Vagina (tissue), 2 donors: ENCODE measurements at regions not wholly inside any gene's neighbourhood (a gene's known extent, or its start where the extent isn't known, plus 50 kb on each side); places are given as distances from the start of the nearest gene placed in this dataset.
A peak's percentile ranks its signal among the peaks of the same experiment; 100 is the strongest.

ENCODE experiments used
- DNase-seq, 2 donors: peaks; one replicate each; pipeline ENCODE4 v3.0.0-alpha.2; 2017; ENCODE audit errors: extremely low spot score in 2 of 2
- H3K27ac ChIP-seq: fragments of 200-600 bp; sonication (generic); one replicate; pipeline ENCODE4 v1.5.1; 2019
- H3K27me3 ChIP-seq: fragments of 200-600 bp; sonication (generic); one replicate; pipeline ENCODE4 v1.5.1; 2019
- H3K36me3 ChIP-seq, 2 donors: fragments of 200-600 bp; sonication (generic); one replicate each; pipeline ENCODE4 v1.5.1; 2017 to 2019
- H3K4me1 ChIP-seq: fragments of 200-600 bp; sonication (generic); one replicate; pipeline ENCODE4 v1.5.1; 2019
- H3K4me3 ChIP-seq, 2 donors: fragments of 200-600 bp; sonication (generic); 1 replicate in 1 of 2; 2 replicates in 1 of 2; pipeline ENCODE4 v1.5.1; 2016 to 2019
- H3K9me3 ChIP-seq: fragments of 200-600 bp; sonication (generic); one replicate; pipeline ENCODE4 v1.5.1; 2019
- POLR2A ChIP-seq, 2 donors: fragments of 450-650 bp; IDR thresholded peaks; one replicate each; pipeline ENCODE4 v1.6.1; 2017; ENCODE audit warnings: antibody characterized with exemption in 2 of 2, mild to moderate bottlenecking in 2 of 2, moderate library complexity in 2 of 2
- POLR2AphosphoS5 ChIP-seq, 2 donors: sonication (generic); formaldehyde crosslinking; IDR thresholded peaks; one replicate each; pipeline ENCODE4 v1.9.0; 2017; ENCODE audit warnings: antibody characterized with exemption in 2 of 2, mild to moderate bottlenecking in 2 of 2, low read depth in 1 of 2; ENCODE audit not compliant: insufficient read depth in 1 of 2
- intact Hi-C: fragments of 100-400 bp; cut with DNase I; formaldehyde crosslinking; loops from one replicate; pipeline ENCODE4 v1.15.1; 2023
- TF ChIP-seq, protein P1 (sequence below), 3 experiments: fragments of 450-650 bp in 2 of 3; fragments of 200-600 bp in 1 of 3; sonication (generic) in 1 of 3; IDR thresholded peaks; one replicate each; pipeline ENCODE4 v1.5.1; 2017 to 2019; ENCODE audit warnings: antibody characterized with exemption in 3 of 3, mild to moderate bottlenecking in 2 of 3, moderate library complexity in 2 of 3

DNA sequence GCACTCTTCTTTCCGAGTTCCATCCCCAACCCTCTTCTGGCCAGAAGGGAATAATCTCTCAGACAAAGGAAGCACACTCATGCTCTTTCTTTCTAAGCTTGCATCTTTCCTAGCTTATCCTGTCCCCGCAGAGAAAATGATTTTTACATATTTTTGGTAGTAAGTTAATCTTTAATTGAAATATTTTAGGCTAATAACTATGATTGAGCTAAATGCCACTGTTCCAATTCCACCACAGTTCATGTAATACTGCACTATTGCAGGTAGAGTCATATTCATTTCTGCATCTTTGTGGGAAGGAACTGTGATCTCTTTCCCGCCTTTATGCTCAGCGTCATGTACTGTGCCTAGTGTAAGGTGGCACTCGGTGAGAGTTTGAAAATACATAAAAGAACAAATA lies 158.9 kb upstream of the FOXG1 start:
- Histone ChIP-seq H3K27me3 (no peaks in the 10 kb centered on the region), H3K27ac (no peak overlapping the region), H3K9me3 (no peaks in the 10 kb centered on the region), H3K36me3 (no peaks in the 10 kb centered on the region), H3K4me1 (no peaks in the 10 kb centered on the region), H3K4me3 (no peak overlapping the region)
- no peak for DNase-seq
- TF ChIP-seq POLR2A (IDR thresholded peaks at IDR 0.05) (no peak), POLR2AphosphoS5 (IDR thresholded peaks at IDR 0.05; ENCODE audit: insufficient read depth in 1 of 2, low read depth in 1 of 2) (no peak)
- TF ChIP-seq, protein P1, sequence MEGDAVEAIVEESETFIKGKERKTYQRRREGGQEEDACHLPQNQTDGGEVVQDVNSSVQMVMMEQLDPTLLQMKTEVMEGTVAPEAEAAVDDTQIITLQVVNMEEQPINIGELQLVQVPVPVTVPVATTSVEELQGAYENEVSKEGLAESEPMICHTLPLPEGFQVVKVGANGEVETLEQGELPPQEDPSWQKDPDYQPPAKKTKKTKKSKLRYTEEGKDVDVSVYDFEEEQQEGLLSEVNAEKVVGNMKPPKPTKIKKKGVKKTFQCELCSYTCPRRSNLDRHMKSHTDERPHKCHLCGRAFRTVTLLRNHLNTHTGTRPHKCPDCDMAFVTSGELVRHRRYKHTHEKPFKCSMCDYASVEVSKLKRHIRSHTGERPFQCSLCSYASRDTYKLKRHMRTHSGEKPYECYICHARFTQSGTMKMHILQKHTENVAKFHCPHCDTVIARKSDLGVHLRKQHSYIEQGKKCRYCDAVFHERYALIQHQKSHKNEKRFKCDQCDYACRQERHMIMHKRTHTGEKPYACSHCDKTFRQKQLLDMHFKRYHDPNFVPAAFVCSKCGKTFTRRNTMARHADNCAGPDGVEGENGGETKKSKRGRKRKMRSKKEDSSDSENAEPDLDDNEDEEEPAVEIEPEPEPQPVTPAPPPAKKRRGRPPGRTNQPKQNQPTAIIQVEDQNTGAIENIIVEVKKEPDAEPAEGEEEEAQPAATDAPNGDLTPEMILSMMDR (IDR thresholded peaks at IDR 0.05) = no peak
- intact Hi-C loops = no loop called here

DNA sequence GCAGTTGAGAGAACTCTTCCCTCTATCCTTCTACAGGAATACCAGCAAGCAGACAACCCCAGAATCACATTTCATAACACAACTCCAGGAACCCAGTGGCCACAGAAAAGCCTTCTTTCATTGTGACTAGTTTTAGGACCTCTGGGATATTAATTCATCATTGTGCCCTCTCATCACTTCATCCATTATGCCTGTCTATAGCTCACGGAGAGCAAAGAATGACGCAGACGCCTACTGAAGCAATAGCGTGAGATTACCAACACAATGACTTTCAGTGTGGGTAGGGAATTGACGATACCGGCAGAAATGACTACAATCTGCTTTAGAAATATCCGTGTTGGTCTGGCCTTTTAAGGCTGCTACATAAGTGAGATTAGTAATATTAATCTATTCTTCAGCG lies 158.1 kb upstream of the FOXG1 start:
- Histone ChIP-seq H3K9me3 (no peaks in the 10 kb centered on the region), H3K27me3 (no peaks in the 10 kb centered on the region), H3K4me3 (no peak overlapping the region), H3K27ac (no peak overlapping the region), H3K4me1 (no peaks in the 10 kb centered on the region), H3K36me3 (no peaks in the 10 kb centered on the region)
- DNase-seq = no peak
- TF ChIP-seq POLR2AphosphoS5 (IDR thresholded peaks at IDR 0.05; ENCODE audit: insufficient read depth in 1 of 2, low read depth in 1 of 2) (no peak), POLR2A (IDR thresholded peaks at IDR 0.05) (no peak)
- TF ChIP-seq, protein P1 (IDR thresholded peaks at IDR 0.05) = no peak
- intact Hi-C loops = no loop called here

DNA sequence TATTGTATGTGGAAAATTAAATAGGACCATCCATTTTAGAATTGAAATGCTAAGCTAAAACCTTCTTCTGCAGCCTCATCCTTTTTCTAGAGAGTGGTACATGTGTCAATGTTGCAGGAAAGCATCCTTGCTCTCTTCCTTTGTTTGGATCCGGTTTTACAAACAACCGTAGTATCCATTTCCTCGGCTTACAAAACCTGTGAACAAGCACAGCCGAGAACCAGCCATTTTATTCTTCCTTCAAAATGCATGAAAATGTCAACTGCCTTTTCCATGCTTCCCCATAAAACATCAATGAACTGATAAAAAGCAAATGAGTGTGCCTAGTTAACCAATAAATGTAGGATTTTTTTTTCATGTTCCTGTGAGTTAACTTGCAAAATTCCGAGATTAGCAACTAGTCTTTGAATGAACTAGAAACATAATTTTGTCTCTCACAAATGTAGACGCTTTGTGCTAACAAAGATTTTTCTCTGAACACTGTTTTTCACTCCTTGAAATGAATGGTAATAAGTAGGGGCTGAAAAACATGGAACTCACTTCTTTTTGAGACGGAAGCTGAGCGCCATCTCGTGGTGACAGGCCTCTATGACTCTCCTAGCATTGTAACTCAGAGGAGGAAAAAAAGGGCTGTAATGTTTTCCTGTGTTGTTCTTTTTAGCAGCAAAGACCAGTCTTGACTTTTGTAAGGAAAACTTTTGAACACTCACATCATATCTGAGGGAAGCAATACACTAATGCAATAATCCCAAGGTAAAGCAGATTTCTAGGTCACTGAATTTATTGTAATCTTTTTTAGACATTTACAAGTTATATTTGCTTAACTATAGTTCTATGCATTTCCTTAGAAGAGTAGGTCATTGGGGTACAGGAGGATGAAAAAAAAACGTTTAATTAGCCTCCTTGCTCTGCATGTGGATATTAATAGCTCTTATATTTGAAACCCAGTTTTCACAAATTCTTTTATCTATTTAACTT lies 157.4 kb upstream of the FOXG1 start:
- Histone ChIP-seq H3K27me3 (no peaks in the 10 kb centered on the region), H3K4me1 (no peaks in the 10 kb centered on the region), H3K9me3 (no peaks in the 10 kb centered on the region), H3K4me3 (no peak overlapping the region), H3K36me3 (no peaks in the 10 kb centered on the region), H3K27ac (no peak overlapping the region)
- DNase-seq = no peak
- TF ChIP-seq, protein P1 (IDR thresholded peaks at IDR 0.05) = peak in 1 of 3 experiments; percentile 24
- TF ChIP-seq POLR2AphosphoS5 (IDR thresholded peaks at IDR 0.05; ENCODE audit: insufficient read depth in 1 of 2, low read depth in 1 of 2) = no peak
- no peak for TF ChIP-seq POLR2A (IDR thresholded peaks at IDR 0.05)
- intact Hi-C loops = no loop called here

DNA sequence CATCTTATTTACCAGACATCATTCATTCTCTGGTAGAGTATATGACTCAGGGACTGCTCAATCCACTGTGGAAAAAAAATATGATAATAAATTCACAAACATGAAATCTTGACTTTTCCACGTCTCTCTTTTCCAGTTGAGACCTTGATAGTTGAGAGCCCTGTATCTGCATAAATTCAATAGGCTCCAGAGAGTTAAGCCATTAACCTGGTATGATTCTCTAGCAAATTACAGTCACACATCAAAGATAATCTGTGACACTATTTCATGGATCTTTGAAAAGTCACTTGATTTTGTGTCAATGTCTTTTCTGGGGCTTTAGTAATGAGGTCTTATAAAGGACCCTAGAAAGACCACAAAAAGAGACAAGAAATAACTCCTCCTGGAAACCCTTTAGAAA lies 154.2 kb upstream of the FOXG1 start:
- H3K4me1 ChIP-seq = no peaks in the 10 kb centered on the region
- H3K9me3 ChIP-seq = no peaks in the 10 kb centered on the region
- H3K27ac ChIP-seq = no peak overlapping the region
- no peak overlapping the region for H3K4me3 ChIP-seq
- TF ChIP-seq POLR2A (IDR thresholded peaks at IDR 0.05) (no peak), POLR2AphosphoS5 (IDR thresholded peaks at IDR 0.05; ENCODE audit: insufficient read depth in 1 of 2, low read depth in 1 of 2) (no peak)
- TF ChIP-seq, protein P1 (IDR thresholded peaks at IDR 0.05) = no peak
- H3K36me3 ChIP-seq = no peaks in the 10 kb centered on the region
- no peaks in the 10 kb centered on the region for H3K27me3 ChIP-seq
- intact Hi-C loops = no loop called here
- DNase-seq = no peak

DNA sequence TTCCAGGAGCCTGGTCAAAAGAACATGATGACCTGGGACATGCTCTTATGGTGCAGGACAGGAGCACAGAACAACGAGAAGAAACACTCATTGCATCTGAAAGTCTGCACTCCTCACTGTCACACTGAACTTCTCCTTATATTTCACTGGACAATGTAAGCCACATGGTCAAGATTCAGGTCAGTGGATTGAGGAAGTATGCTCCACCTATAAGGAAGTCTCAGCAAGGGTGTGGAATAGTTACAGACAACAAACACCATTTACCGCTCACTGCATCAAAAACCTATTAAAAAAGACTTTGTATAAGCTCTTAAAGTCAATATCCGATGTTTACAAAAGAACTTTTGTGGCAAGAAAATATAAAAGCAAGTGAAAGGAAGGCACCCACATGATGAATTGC lies 153.1 kb upstream of the FOXG1 start:
- H3K36me3 ChIP-seq = no peaks in the 10 kb centered on the region
- DNase-seq = no peak
- no peak overlapping the region for H3K27ac ChIP-seq
- no peaks in the 10 kb centered on the region for H3K4me1 ChIP-seq
- no peaks in the 10 kb centered on the region for H3K27me3 ChIP-seq
- TF ChIP-seq POLR2AphosphoS5 (IDR thresholded peaks at IDR 0.05; ENCODE audit: insufficient read depth in 1 of 2, low read depth in 1 of 2) (no peak), POLR2A (IDR thresholded peaks at IDR 0.05) (no peak)
- TF ChIP-seq, protein P1 (IDR thresholded peaks at IDR 0.05) = no peak
- no peaks in the 10 kb centered on the region for H3K9me3 ChIP-seq
- H3K4me3 ChIP-seq = no peak overlapping the region
- intact Hi-C loops = no loop called here
